GM12878 (cell line): ENCODE measurements at regions not wholly inside any gene's neighbourhood (a gene's known extent, or its start where the extent isn't known, plus 50 kb on each side); places are given as distances from the start of the nearest gene placed in this dataset.

Experiments used
- ATAC-seq: fragments of 200-7000 bp; cut with Tn5 transposase; 3 replicates; pipeline ENCODE4 v1.9.1; 2020; ENCODE audit warnings: mild to moderate bottlenecking, moderate library complexity
- BruUV-seq: library from RNA; stranded (reverse); fragments of 400-500 nt; replicated peaks from 2 replicates; lab custom pipeline; 2021; lab: Mats Ljungman, UMichigan
- CTCF ChIA-PET: fragments of 300-600 bp; sonication (Branson Sonifier 250); formaldehyde crosslinking; extraction: SDS; loops from one replicate; lab custom pipeline; 2021; ENCODE audit warnings: inconsistent platforms; lab: Yijun Ruan, JAX
- POLR2A ChIA-PET: fragments of 350-600 bp; formaldehyde crosslinking; extraction: SDS; loops from one replicate; lab custom pipeline; 2021; ENCODE audit warnings: inconsistent platforms; lab: Charles Lee
- RAD21 ChIA-PET: fragments of 300-600 bp; sonication (Branson Sonifier 250); formaldehyde crosslinking; loops from one replicate; lab custom pipeline; 2023; ENCODE audit warnings: antibody characterized with exemption; ENCODE audit not compliant: unreplicated experiment; lab: Charles Lee
- SMC1A ChIA-PET: fragments of 300-600 bp; sonication (Branson Sonifier 250); formaldehyde crosslinking; loops from one replicate; lab custom pipeline; 2023; ENCODE audit not compliant: unreplicated experiment, uncharacterized antibody; lab: Charles Lee
- DNase-seq: peaks from one replicate; pipeline ENCODE4 v3.0.0-alpha.2; 2011; ENCODE audit warnings: low read depth, low spot score
- FAIRE-seq: peaks from 3 replicates; lab custom pipeline; 2011; peaks lifted over from hg19 to GRCh38; lab: Jason Lieb, UNC
- H2AFZ ChIP-seq: 2 replicates; pipeline ENCODE4 v1.6.0; 2011; ENCODE audit warnings: low read depth, low read length, control low read depth; ENCODE audit not compliant: control insufficient read depth
- H3K27ac ChIP-seq: 2 replicates; pipeline ENCODE4 v1.5.1; 2011; ENCODE audit warnings: control low read depth; ENCODE audit not compliant: control insufficient read depth, insufficient read depth
- H3K27me3 ChIP-seq, 2 experiments: replicated peaks in 1 of 2; 2 replicates each; pipeline versions ENCODE4 v1.6.0 to v1.6.1; 2011; ENCODE audit warnings: low read length in 1 of 2; ENCODE audit not compliant: control insufficient read depth in 2 of 2, insufficient read depth in 2 of 2
- H3K36me3 ChIP-seq, 2 experiments: 2 replicates each; pipeline ENCODE4 v1.5.1; 2011; ENCODE audit warnings: low read length in 1 of 2; ENCODE audit not compliant: control insufficient read depth in 2 of 2, insufficient read depth in 2 of 2
- H3K4me1 ChIP-seq: 2 replicates; pipeline ENCODE4 v1.6.1; 2011; ENCODE audit warnings: mild to moderate bottlenecking, low read length, moderate library complexity, mixed read lengths; ENCODE audit not compliant: control insufficient read depth, insufficient read depth
- H3K4me2 ChIP-seq: 2 replicates; pipeline ENCODE4 v1.6.0; 2011; ENCODE audit warnings: control low read depth; ENCODE audit not compliant: control insufficient read depth, insufficient read depth
- H3K4me3 ChIP-seq: fragments of 200-600 bp; sonication (generic); 2 replicates; pipeline ENCODE4 v1.5.1; 2016
- H3K79me2 ChIP-seq: 2 replicates; pipeline ENCODE4 v1.6.0; 2011; ENCODE audit warnings: low read length; ENCODE audit not compliant: control insufficient read depth, insufficient read depth
- H3K9ac ChIP-seq: 2 replicates; pipeline ENCODE4 v1.8.0; 2011; ENCODE audit warnings: low read length, control low read depth, mixed read lengths; ENCODE audit not compliant: control insufficient read depth, insufficient read depth
- H3K9me3 ChIP-seq: replicated peaks from 3 replicates; pipeline ENCODE4 v1.5.1; 2011; ENCODE audit warnings: mild to moderate bottlenecking, low read length; ENCODE audit not compliant: control insufficient read depth, insufficient read depth
- H4K20me1 ChIP-seq: 2 replicates; pipeline ENCODE4 v1.6.0; 2011; ENCODE audit not compliant: control insufficient read depth, insufficient read depth
- ATF3 ChIP-seq: IDR thresholded peaks from 2 replicates; pipeline ENCODE4 v1.6.1; 2011; ENCODE audit warnings: low read depth, mild to moderate bottlenecking, low read length, moderate library complexity, borderline replicate concordance; ENCODE audit errors: extremely low read depth
- BACH1 ChIP-seq: fragments of 450-650 bp; IDR thresholded peaks from 2 replicates; pipeline ENCODE4 v1.6.1; 2017; ENCODE audit warnings: mild to moderate bottlenecking, borderline replicate concordance
- BRCA1 ChIP-seq: IDR thresholded peaks from 2 replicates; pipeline ENCODE4 v1.6.1; 2011; ENCODE audit warnings: low read depth, low read length, improper control_type of control experiment
- CBX5 ChIP-seq: sonication (generic); IDR thresholded peaks from 2 replicates; pipeline ENCODE4 v1.6.1; 2016; ENCODE audit warnings: low read depth, moderate library complexity, mild to moderate bottlenecking, inconsistent platforms
- EP300 ChIP-seq, 2 experiments: fragments of 150-350 bp in 1 of 2; IDR thresholded peaks; 2 replicates each; pipeline ENCODE4 v1.6.1; 2011 to 2012; ENCODE audit warnings: low read depth in 2 of 2, low read length in 2 of 2, borderline replicate concordance in 1 of 2, improper control_type of control experiment in 1 of 2, inconsistent platforms in 1 of 2; ENCODE audit not compliant: control insufficient read depth in 1 of 2
- JUND ChIP-seq: IDR thresholded peaks from 2 replicates; pipeline ENCODE4 v1.6.1; 2012; ENCODE audit warnings: low read depth, mild to moderate bottlenecking, low read length, improper control_type of control experiment, moderate library complexity
- LARP7 ChIP-seq: fragments of 450-650 bp; IDR thresholded peaks from 2 replicates; pipeline ENCODE4 v1.6.1; 2017; ENCODE audit warnings: mild to moderate bottlenecking
- PKNOX1 ChIP-seq: fragments of 450-650 bp; IDR thresholded peaks from 2 replicates; pipeline ENCODE4 v1.6.1; 2016; ENCODE audit warnings: mild to moderate bottlenecking
- RELB ChIP-seq: fragments of 450-650 bp; IDR thresholded peaks from 2 replicates; pipeline ENCODE4 v1.6.1; 2017; ENCODE audit warnings: low read depth, mild to moderate bottlenecking, moderate library complexity
- RFX5 ChIP-seq: IDR thresholded peaks from 2 replicates; pipeline ENCODE4 v1.6.1; 2011; ENCODE audit warnings: low read depth, low read length, improper control_type of control experiment
- SUZ12 ChIP-seq: fragments of 200-600 bp; sonication (generic); IDR thresholded peaks from one replicate; pipeline ENCODE4 v1.6.1; 2018; ENCODE audit warnings: antibody characterized with exemption, mild to moderate bottlenecking; ENCODE audit not compliant: unreplicated experiment
- TCF12 ChIP-seq: IDR thresholded peaks from 2 replicates; pipeline ENCODE4 v1.6.1; 2011; ENCODE audit warnings: low read depth, mild to moderate bottlenecking, low read length
- TCF3 ChIP-seq: IDR thresholded peaks from 2 replicates; pipeline ENCODE4 v1.6.1; 2012; ENCODE audit warnings: low read depth, mild to moderate bottlenecking, low read length, borderline replicate concordance; ENCODE audit not compliant: insufficient read depth
- ZNF217 ChIP-seq: fragments of 450-650 bp; IDR thresholded peaks from 2 replicates; pipeline ENCODE4 v1.6.1; 2017; ENCODE audit warnings: antibody characterized with exemption, mild to moderate bottlenecking
- ZSCAN29 ChIP-seq: fragments of 450-650 bp; IDR thresholded peaks from 2 replicates; pipeline ENCODE4 v1.6.1; 2017; ENCODE audit warnings: mild to moderate bottlenecking, moderate library complexity
- WGBS: methylation state at CpG from one replicate; pipeline ENCODE4 v1.1.6; 2016; ENCODE audit warnings: low lambda C conversion rate; ENCODE audit not compliant: insufficient replicate concordance, insufficient coverage; ENCODE audit errors: missing lambda C conversion rate; 5-methylcytosine and 5-hydroxymethylcytosine counted together
- in situ Hi-C: fragments of 300-500 bp; cut with MboI; formaldehyde crosslinking; loops from 9 replicates; pipeline ENCODE4 v1.14.3; 2018; ENCODE audit warnings: mixed read lengths
- intact Hi-C: fragments of 100-400 bp; cut with micrococcal nuclease; formaldehyde crosslinking; loops from one replicate; pipeline ENCODE4 v1.14.2; 2022; ENCODE audit not compliant: unreplicated experiment
- TF ChIP-seq, protein P1 (sequence below): IDR thresholded peaks from 2 replicates; pipeline ENCODE4 v1.6.1; 2012; ENCODE audit warnings: low read depth, low read length, improper control_type of control experiment

- ChIA-PET RAD21 (no interaction called here), SMC1A (no interaction called here), CTCF (interaction anchor here (1.4 kb wide), 1 partner anchor 165 kb away, joined by 3 read pairs; no protein-coding TSS in a partner anchor), POLR2A (no interaction called here)
- no TSS peak for BruUV-seq
- intact Hi-C loops, result no loop called here
- 87% methylated on average over 5 of the region's 5 CpGs for WGBS
- Histone ChIP-seq H3K4me3 (no peak overlapping the region), H3K4me2 (no peak overlapping the region), H3K9ac (no peak overlapping the region), H4K20me1 (no peaks in the 10 kb centered on the region), H2AFZ (no peak overlapping the region), H3K4me1 (no peaks in the 10 kb centered on the region), H3K9me3 (no peaks in the 10 kb centered on the region; the same call in 1 of the 3 replicates), H3K27ac (no peak overlapping the region), H3K27me3 (no peaks in the 10 kb centered on the region), H3K79me2 (no peaks in the 10 kb centered on the region), H3K36me3 (no peaks in the 10 kb centered on the region)
- no peak for FAIRE-seq
- DNase-seq, result no peak
- in situ Hi-C loops, result no loop called here
- ATAC-seq, result no peak
- TF ChIP-seq TCF3 (no peak), EP300 (IDR thresholded peaks at IDR 0.05; ENCODE audit: borderline replicate concordance in 1 of 2, control insufficient read depth in 1 of 2, low read depth in 2 of 2, low read length in 2 of 2) (no peak), PKNOX1 (no peak), TCF12 (no peak), JUND (no peak), ATF3 (no peak), RFX5 (no peak), LARP7 (no peak), ZNF217 (no peak), RELB (no peak), SUZ12 (no peak), BRCA1 (no peak), BACH1 (no peak), CBX5 (no peak), ZSCAN29 (no peak)
- TF ChIP-seq, protein P1, sequence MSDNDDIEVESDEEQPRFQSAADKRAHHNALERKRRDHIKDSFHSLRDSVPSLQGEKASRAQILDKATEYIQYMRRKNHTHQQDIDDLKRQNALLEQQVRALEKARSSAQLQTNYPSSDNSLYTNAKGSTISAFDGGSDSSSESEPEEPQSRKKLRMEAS, result no peak
Observed at GRCh38 chr10:123298583-123298982, 144.4 kb downstream of the BUB3 start.
